ENCODE measurements at regions not wholly inside any gene's neighbourhood (a gene's known extent, or its start where the extent isn't known, plus 50 kb on each side); places are given as distances from the start of the nearest gene placed in this dataset.

DNA sequence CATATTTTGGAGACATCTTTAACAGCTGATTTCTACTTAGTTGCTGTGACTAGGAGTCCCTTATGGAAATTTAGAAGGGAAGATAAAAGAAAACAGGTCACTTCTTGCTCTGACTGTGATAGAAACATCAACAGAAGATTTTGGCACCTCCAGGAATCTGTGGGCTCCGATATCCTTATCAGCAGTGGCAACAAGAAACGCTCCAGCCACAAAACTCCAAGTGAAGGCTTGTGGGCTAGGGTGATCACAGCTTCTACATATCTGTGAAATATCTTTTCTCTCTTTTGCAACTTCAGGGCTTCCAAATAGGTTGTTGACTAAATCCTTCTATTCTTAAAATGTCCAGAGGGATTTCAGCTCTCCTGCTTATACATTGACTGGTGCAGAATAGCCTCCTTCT, 1625.5 kb upstream of the CDH6 start:
- Histone ChIP-seq H3K9me2 (ENCODE audit: insufficient read depth) (0 out of 2 replicates have a peak, but pooled peaks cover 5% of the 10 kb centered on the region), H3F3A (replicated peaks; ENCODE audit: low read depth) (no peaks in the 10 kb centered on the region), H4K20me1 (replicated peaks; ENCODE audit: insufficient read depth) (no peaks in the 10 kb centered on the region), H3K27ac (ENCODE audit: low read depth) (no peak overlapping the region), H3K4me2 (no peak overlapping the region), H3K79me2 (replicated peaks; ENCODE audit: insufficient read depth) (no peaks in the 10 kb centered on the region), H2AFZ (no peak overlapping the region), H3K36me3 (ENCODE audit: insufficient read depth) (no peaks in the 10 kb centered on the region), H3K27me3 (ENCODE audit: insufficient read depth) (no peaks in the 10 kb centered on the region), H3K4me3 (no peak overlapping the region), H3K4me1 (ENCODE audit: insufficient read depth) (no peaks in the 10 kb centered on the region)
- DNase-seq (ENCODE audit: low spot score) (no peak), ATAC-seq (no peak)
- H3K36me3 Mint-ChIP-seq (ENCODE audit: low read depth), result no peaks in the 10 kb centered on the region
- no peak overlapping the region for H3K27ac Mint-ChIP-seq
- H3K27me3 Mint-ChIP-seq (ENCODE audit: insufficient read depth, low read depth, poor library complexity), result no peaks in the 10 kb centered on the region
- TF ChIP-seq CREB1 (CRISPR knock-in tag; IDR thresholded peaks at IDR 0.05; ENCODE audit: low read depth), result no peak
- TF ChIP-seq, protein P1, sequence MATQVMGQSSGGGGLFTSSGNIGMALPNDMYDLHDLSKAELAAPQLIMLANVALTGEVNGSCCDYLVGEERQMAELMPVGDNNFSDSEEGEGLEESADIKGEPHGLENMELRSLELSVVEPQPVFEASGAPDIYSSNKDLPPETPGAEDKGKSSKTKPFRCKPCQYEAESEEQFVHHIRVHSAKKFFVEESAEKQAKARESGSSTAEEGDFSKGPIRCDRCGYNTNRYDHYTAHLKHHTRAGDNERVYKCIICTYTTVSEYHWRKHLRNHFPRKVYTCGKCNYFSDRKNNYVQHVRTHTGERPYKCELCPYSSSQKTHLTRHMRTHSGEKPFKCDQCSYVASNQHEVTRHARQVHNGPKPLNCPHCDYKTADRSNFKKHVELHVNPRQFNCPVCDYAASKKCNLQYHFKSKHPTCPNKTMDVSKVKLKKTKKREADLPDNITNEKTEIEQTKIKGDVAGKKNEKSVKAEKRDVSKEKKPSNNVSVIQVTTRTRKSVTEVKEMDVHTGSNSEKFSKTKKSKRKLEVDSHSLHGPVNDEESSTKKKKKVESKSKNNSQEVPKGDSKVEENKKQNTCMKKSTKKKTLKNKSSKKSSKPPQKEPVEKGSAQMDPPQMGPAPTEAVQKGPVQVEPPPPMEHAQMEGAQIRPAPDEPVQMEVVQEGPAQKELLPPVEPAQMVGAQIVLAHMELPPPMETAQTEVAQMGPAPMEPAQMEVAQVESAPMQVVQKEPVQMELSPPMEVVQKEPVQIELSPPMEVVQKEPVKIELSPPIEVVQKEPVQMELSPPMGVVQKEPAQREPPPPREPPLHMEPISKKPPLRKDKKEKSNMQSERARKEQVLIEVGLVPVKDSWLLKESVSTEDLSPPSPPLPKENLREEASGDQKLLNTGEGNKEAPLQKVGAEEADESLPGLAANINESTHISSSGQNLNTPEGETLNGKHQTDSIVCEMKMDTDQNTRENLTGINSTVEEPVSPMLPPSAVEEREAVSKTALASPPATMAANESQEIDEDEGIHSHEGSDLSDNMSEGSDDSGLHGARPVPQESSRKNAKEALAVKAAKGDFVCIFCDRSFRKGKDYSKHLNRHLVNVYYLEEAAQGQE (IDR thresholded peaks at IDR 0.05; ENCODE audit: unreplicated experiment), result no peak
- no peak for TF ChIP-seq EZH2phosphoT487 (IDR thresholded peaks at IDR 0.05; ENCODE audit: unreplicated experiment)
- TF ChIP-seq JUNB (IDR thresholded peaks at IDR 0.05; ENCODE audit: unreplicated experiment), result no peak
- TF ChIP-seq, protein P2, sequence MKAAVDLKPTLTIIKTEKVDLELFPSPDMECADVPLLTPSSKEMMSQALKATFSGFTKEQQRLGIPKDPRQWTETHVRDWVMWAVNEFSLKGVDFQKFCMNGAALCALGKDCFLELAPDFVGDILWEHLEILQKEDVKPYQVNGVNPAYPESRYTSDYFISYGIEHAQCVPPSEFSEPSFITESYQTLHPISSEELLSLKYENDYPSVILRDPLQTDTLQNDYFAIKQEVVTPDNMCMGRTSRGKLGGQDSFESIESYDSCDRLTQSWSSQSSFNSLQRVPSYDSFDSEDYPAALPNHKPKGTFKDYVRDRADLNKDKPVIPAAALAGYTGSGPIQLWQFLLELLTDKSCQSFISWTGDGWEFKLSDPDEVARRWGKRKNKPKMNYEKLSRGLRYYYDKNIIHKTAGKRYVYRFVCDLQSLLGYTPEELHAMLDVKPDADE (IDR thresholded peaks at IDR 0.05), result no peak
- TF ChIP-seq ZNF331 (CRISPR knock-in tag; IDR thresholded peaks at IDR 0.05; ENCODE audit: low read depth), result no peak
- no peak overlapping the region for H3K4me3 Mint-ChIP-seq
- no peaks in the 10 kb centered on the region for H3K4me1 Mint-ChIP-seq
- no peaks in the 10 kb centered on the region for H3K9me3 Mint-ChIP-seq

DNA sequence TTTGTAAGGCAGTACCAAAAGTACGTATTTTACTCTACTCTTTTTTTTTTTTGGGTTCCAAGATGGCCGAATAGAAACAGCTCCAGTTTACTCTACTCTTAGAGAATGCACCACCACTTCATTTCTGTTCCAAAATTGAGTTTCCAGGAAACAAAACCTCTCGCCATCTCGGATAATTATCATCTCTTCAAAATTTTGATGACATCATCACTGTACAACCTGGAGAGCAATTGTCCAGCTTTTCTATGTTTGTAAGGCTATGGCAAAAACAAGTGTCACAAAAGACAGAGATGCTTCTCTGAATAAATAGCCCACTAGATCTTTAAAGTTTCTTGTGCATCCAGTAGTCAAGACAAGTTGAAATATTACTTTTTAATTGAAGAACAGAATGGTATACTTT, 1631.9 kb upstream of the CDH6 start:
- H3K9me3 Mint-ChIP-seq, result no peaks in the 10 kb centered on the region
- H3K4me1 Mint-ChIP-seq, result no peaks in the 10 kb centered on the region
- Histone ChIP-seq H3K79me2 (replicated peaks; ENCODE audit: insufficient read depth) (no peaks in the 10 kb centered on the region), H4K20me1 (replicated peaks; ENCODE audit: insufficient read depth) (no peaks in the 10 kb centered on the region), H3K4me1 (ENCODE audit: insufficient read depth) (no peaks in the 10 kb centered on the region), H3K4me3 (no peak overlapping the region), H3K4me2 (no peak overlapping the region), H3K27me3 (ENCODE audit: insufficient read depth) (no peaks in the 10 kb centered on the region), H3F3A (replicated peaks; ENCODE audit: low read depth) (no peaks in the 10 kb centered on the region), H3K9me2 (ENCODE audit: insufficient read depth) (0 out of 2 replicates have a peak, but pooled peaks cover 5% of the 10 kb centered on the region), H3K36me3 (ENCODE audit: insufficient read depth) (no peaks in the 10 kb centered on the region), H2AFZ (no peak overlapping the region), H3K27ac (ENCODE audit: low read depth) (no peak overlapping the region)
- TF ChIP-seq NANOG (IDR thresholded peaks at IDR 0.05; ENCODE audit: borderline replicate concordance), result no peak
- TF ChIP-seq, protein P1 (IDR thresholded peaks at IDR 0.05; ENCODE audit: unreplicated experiment), result no peak
- no peak overlapping the region for H3K4me3 Mint-ChIP-seq
- no peak overlapping the region for H3K27ac Mint-ChIP-seq
- DNase-seq (ENCODE audit: low spot score) (no peak), ATAC-seq (no peak)
- H3K36me3 Mint-ChIP-seq (ENCODE audit: low read depth), result no peaks in the 10 kb centered on the region
- no peaks in the 10 kb centered on the region for H3K27me3 Mint-ChIP-seq (ENCODE audit: insufficient read depth, low read depth, poor library complexity)

Measured in GM23338 (cell line).